Endothelial cell (in vitro differentiated cells): ENCODE measurements at regions not wholly inside any gene's neighbourhood (a gene's known extent, or its start where the extent isn't known, plus 50 kb on each side); places are given as distances from the start of the nearest gene placed in this dataset.

Experiments used
- DNase-seq: peaks from one replicate; pipeline ENCODE4 v3.0.0; 2021; ENCODE audit warnings: low spot score
- H3K27ac Mint-ChIP-seq: one replicate; pipeline ENCODE4 v1.8.0; 2021; ENCODE audit warnings: mixed read lengths, inconsistent platforms; ENCODE audit not compliant: unreplicated experiment
- H3K27me3 Mint-ChIP-seq: one replicate; pipeline ENCODE4 v1.8.0; 2021; ENCODE audit warnings: mild to moderate bottlenecking, moderate library complexity, mixed read lengths, inconsistent platforms; ENCODE audit not compliant: unreplicated experiment
- H3K36me3 Mint-ChIP-seq: one replicate; pipeline ENCODE4 v1.8.0; 2021; ENCODE audit warnings: mild to moderate bottlenecking, low read depth, mixed read lengths, inconsistent platforms; ENCODE audit not compliant: unreplicated experiment
- H3K4me1 Mint-ChIP-seq: one replicate; pipeline ENCODE4 v1.8.0; 2021; ENCODE audit warnings: mild to moderate bottlenecking, mixed read lengths, inconsistent platforms; ENCODE audit not compliant: unreplicated experiment
- H3K4me3 Mint-ChIP-seq: one replicate; pipeline ENCODE4 v1.8.0; 2021; ENCODE audit warnings: mild to moderate bottlenecking, mixed read lengths, inconsistent platforms; ENCODE audit not compliant: unreplicated experiment
- H3K9me3 Mint-ChIP-seq: one replicate; pipeline ENCODE4 v1.8.0; 2021; ENCODE audit warnings: mixed read lengths, inconsistent platforms; ENCODE audit not compliant: unreplicated experiment
- TF ChIP-seq, protein P1 (sequence below): fragments of 200-600 bp; sonication (generic); IDR thresholded peaks from one replicate; pipeline ENCODE4 v1.5.0; 2021; ENCODE audit warnings: antibody characterized with exemption; ENCODE audit not compliant: unreplicated experiment

DNA sequence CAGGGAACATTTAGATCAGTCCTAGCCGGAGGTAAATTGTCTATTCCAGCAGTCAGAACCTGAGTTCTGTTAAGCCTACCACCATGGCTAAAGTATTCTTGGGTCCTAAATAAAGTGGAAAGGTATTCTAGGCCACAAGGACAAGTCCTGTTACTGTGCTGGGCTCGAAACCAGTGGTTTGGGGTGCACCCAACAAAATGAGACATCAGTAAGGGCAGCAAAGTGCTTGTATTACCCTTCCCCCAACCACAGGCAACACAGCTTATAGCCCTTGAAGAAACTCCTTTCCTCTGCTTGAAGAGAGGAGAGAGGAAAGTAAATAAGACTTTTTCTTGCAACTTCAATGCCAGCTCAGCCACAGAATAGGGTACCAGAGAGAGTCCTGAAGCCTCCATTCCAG is 1345.6 kb downstream of the PCDH18 start:
- H3K27ac Mint-ChIP-seq = no peak overlapping the region
- H3K36me3 Mint-ChIP-seq = no peaks in the 10 kb centered on the region
- H3K9me3 Mint-ChIP-seq = no peaks in the 10 kb centered on the region
- TF ChIP-seq, protein P1, sequence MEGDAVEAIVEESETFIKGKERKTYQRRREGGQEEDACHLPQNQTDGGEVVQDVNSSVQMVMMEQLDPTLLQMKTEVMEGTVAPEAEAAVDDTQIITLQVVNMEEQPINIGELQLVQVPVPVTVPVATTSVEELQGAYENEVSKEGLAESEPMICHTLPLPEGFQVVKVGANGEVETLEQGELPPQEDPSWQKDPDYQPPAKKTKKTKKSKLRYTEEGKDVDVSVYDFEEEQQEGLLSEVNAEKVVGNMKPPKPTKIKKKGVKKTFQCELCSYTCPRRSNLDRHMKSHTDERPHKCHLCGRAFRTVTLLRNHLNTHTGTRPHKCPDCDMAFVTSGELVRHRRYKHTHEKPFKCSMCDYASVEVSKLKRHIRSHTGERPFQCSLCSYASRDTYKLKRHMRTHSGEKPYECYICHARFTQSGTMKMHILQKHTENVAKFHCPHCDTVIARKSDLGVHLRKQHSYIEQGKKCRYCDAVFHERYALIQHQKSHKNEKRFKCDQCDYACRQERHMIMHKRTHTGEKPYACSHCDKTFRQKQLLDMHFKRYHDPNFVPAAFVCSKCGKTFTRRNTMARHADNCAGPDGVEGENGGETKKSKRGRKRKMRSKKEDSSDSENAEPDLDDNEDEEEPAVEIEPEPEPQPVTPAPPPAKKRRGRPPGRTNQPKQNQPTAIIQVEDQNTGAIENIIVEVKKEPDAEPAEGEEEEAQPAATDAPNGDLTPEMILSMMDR = no peak
- peaks cover 1% of the 10 kb centered on the region for H3K27me3 Mint-ChIP-seq
- H3K4me1 Mint-ChIP-seq = no peaks in the 10 kb centered on the region
- no peak for DNase-seq
- no peak overlapping the region for H3K4me3 Mint-ChIP-seq

DNA sequence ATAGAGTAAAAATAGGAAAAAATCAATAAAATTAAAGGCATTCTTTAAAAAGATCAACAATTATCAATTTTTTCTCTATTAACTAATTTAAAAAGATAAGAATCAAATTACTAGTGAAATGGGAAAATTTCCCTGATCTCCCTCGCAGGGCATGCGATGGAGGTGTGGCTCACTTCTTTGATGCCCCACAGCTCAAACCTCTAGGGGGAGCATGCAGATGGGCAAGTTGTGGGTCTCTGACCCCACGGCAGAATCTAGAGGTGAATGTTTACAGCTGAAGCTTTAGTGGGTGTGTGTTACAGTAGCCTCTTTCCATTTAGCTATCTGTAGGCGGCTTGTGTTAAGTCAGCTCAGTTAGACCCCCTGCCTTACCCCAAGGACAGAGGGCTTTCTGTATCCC is 1348.8 kb downstream of the PCDH18 start:
- DNase-seq = no peak
- TF ChIP-seq, protein P1 = no peak
- Mint-ChIP-seq H3K4me3 (no peak overlapping the region), H3K4me1 (no peaks in the 10 kb centered on the region), H3K27ac (no peak overlapping the region), H3K36me3 (no peaks in the 10 kb centered on the region), H3K27me3 (peaks cover 1% of the 10 kb centered on the region), H3K9me3 (no peaks in the 10 kb centered on the region)

DNA sequence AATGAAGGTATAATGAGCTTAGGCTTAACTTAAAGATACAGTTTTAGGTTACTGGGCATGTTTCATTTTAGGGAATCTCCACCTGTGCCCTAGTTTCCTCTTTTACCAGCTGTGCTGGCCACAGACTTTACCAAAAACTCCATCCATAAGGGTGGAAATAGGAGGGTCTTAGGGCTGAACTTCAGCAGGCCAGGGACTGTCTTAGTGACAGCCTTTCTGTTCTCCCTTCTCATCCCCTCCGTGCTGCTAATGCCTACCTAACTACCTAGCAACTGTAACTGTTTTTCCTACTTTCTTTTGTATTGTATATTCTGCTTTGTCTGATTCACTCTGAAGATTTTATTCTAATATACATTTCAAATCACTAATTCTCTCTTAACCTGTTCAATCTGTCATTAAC is 1375.3 kb downstream of the PCDH18 start:
- TF ChIP-seq, protein P1 = no peak
- Mint-ChIP-seq H3K4me3 (no peak overlapping the region), H3K4me1 (no peaks in the 10 kb centered on the region), H3K36me3 (no peaks in the 10 kb centered on the region), H3K27ac (no peak overlapping the region), H3K27me3 (no peaks in the 10 kb centered on the region), H3K9me3 (peaks cover 2% of the 10 kb centered on the region)
- DNase-seq = no peak

DNA sequence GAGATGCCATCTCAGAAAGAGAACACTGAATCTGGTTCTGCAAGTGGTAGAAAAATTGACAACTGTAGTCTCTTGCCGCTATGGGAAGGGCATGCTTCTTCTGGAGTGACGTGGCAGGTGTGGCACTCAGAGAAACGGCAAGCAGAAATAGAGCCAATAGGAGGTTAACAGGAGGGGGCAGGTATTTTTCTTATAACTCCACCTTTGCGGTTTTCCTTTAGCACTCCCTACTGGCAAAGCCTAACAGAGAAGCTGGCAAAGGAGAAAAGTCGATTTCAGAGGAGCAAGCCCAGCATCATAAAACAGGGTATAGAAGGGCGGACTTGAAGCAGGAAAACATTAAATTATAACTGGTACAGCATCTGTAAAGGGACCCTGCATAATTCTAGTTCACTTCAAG is 1382.2 kb downstream of the PCDH18 start:
- no peaks in the 10 kb centered on the region for H3K27me3 Mint-ChIP-seq
- H3K4me1 Mint-ChIP-seq = peaks cover 5% of the 10 kb centered on the region
- TF ChIP-seq, protein P1 = no peak
- no peaks in the 10 kb centered on the region for H3K36me3 Mint-ChIP-seq
- peaks cover 6% of the 10 kb centered on the region for H3K9me3 Mint-ChIP-seq
- H3K4me3 Mint-ChIP-seq = no peak overlapping the region
- no peak for DNase-seq
- H3K27ac Mint-ChIP-seq = no peak overlapping the region

DNA sequence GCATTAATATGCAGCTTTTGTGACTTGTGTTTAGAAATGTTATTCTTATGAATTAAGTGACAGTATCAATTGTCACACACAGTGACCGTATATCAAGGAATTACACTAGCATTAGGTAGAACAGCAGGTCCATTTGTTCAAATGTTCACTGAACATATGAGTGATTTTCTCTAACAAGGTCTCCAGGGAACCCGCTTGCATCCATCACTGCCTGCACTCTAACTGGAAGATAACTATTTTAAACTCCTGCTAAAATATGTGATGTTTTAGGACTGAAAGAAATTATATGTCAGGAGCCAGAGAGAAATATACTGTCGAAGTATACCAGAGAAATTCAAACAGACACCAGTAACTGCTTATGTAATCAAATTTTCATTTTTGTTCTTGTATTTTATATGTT is 1395.7 kb downstream of the PCDH18 start:
- Mint-ChIP-seq H3K9me3 (no peaks in the 10 kb centered on the region), H3K36me3 (no peaks in the 10 kb centered on the region), H3K4me1 (no peaks in the 10 kb centered on the region), H3K4me3 (no peak overlapping the region), H3K27ac (no peak overlapping the region), H3K27me3 (no peaks in the 10 kb centered on the region)
- TF ChIP-seq, protein P1 = no peak
- DNase-seq = no peak
